ENCODE measurements at regions not wholly inside any gene's neighbourhood (a gene's known extent, or its start where the extent isn't known, plus 50 kb on each side); places are given as distances from the start of the nearest gene placed in this dataset.

GRCh38 chr2:147495734-147496133, 349.1 kb upstream of the ACVR2A start:
- DNase-seq = no peak

GRCh38 chr2:147492471-147492870, 352.4 kb upstream of the ACVR2A start:
- no peak for DNase-seq

GRCh38 chr2:147491506-147491905, 353.3 kb upstream of the ACVR2A start:
- no peak for DNase-seq

- no peak for DNase-seq
Observed at GRCh38 chr2:147490401-147491261, 354.2 kb upstream of the ACVR2A start.

- DNase-seq = no peak
Observed at GRCh38 chr2:147488472-147488871, 356.4 kb upstream of the ACVR2A start.

GRCh38 chr2:147487978-147488289, 356.9 kb upstream of the ACVR2A start:
- DNase-seq = no peak

- DNase-seq = no peak
Observed at GRCh38 chr2:147487286-147487977, 357.4 kb upstream of the ACVR2A start.

GRCh38 chr2:147485210-147485851, 359.5 kb upstream of the ACVR2A start:
- no peak for DNase-seq

GRCh38 chr2:147483911-147484310, 360.9 kb upstream of the ACVR2A start:
- DNase-seq = no peak

- no peak for DNase-seq
Observed at GRCh38 chr2:147482916-147483669, 361.7 kb upstream of the ACVR2A start.

GRCh38 chr2:147482111-147482895, 362.5 kb upstream of the ACVR2A start:
- no peak for DNase-seq

GRCh38 chr2:147479358-147479757, 365.5 kb upstream of the ACVR2A start:
- DNase-seq = no peak

GRCh38 chr2:147473075-147473474, 371.8 kb upstream of the ACVR2A start:
- DNase-seq = no peak

GRCh38 chr2:147471126-147471525, 373.7 kb upstream of the ACVR2A start:
- DNase-seq = no peak

GRCh38 chr2:147469471-147469870, 375.4 kb upstream of the ACVR2A start:
- no peak for DNase-seq

GRCh38 chr2:147468963-147469362, 375.9 kb upstream of the ACVR2A start:
- DNase-seq = no peak

GRCh38 chr2:147468349-147468748, 376.5 kb upstream of the ACVR2A start:
- DNase-seq = no peak

GRCh38 chr2:147467441-147467840, 377.4 kb upstream of the ACVR2A start:
- DNase-seq = no peak

- no peak for DNase-seq
Observed at GRCh38 chr2:147464737-147465357, 380.0 kb upstream of the ACVR2A start.

GRCh38 chr2:147463881-147464520, 380.8 kb upstream of the ACVR2A start:
- DNase-seq = no peak

- DNase-seq = no peak
Observed at GRCh38 chr2:147460155-147460554, 384.7 kb upstream of the ACVR2A start.
